ENCODE measurements at regions not wholly inside any gene's neighbourhood (a gene's known extent, or its start where the extent isn't known, plus 50 kb on each side); places are given as distances from the start of the nearest gene placed in this dataset.
"Not testable (repeated sequence)": the region's sequence is repeated elsewhere in the genome, so short reads cannot be mapped to it uniquely, and the experiment has no call there.

- ATAC-seq: no peak
These were observed 535.6 kb upstream of the KCND2 start for GRCh38 chr7:119737390-119737789.

GRCh38 chr7:119745280-119745679, 527.7 kb upstream of the KCND2 start:
- not testable (repeated sequence) for ATAC-seq

GRCh38 chr7:119748251-119748860, 524.6 kb upstream of the KCND2 start:
- no peak for ATAC-seq

- ATAC-seq: no peak
These were observed 524.0 kb upstream of the KCND2 start for GRCh38 chr7:119748991-119749390.

- ATAC-seq: no peak
These were observed 516.3 kb upstream of the KCND2 start for GRCh38 chr7:119756687-119757086.

- ATAC-seq: no peak
These were observed 514.7 kb upstream of the KCND2 start for GRCh38 chr7:119758254-119758653.

- ATAC-seq: no peak
These were observed 511.2 kb upstream of the KCND2 start for GRCh38 chr7:119761776-119762175.

GRCh38 chr7:119782286-119782685, 490.7 kb upstream of the KCND2 start:
- ATAC-seq: no peak

GRCh38 chr7:119783799-119784198, 489.2 kb upstream of the KCND2 start:
- ATAC-seq: no peak

- no peak for ATAC-seq
These were observed 470.8 kb upstream of the KCND2 start for GRCh38 chr7:119802147-119802546.

GRCh38 chr7:119825091-119825655, 447.8 kb upstream of the KCND2 start:
- no peak for ATAC-seq

GRCh38 chr7:119826547-119826946, 446.4 kb upstream of the KCND2 start:
- no peak for ATAC-seq

GRCh38 chr7:119838444-119838843, 434.5 kb upstream of the KCND2 start:
- no peak for ATAC-seq

GRCh38 chr7:119842337-119842736, 430.6 kb upstream of the KCND2 start:
- no peak for ATAC-seq

GRCh38 chr7:119842786-119843185, 430.2 kb upstream of the KCND2 start:
- ATAC-seq: no peak

- ATAC-seq: no peak
These were observed 411.6 kb upstream of the KCND2 start for GRCh38 chr7:119861385-119861784.

GRCh38 chr7:119868387-119868786, 404.6 kb upstream of the KCND2 start:
- no peak for ATAC-seq

GRCh38 chr7:119879835-119880234, 393.1 kb upstream of the KCND2 start:
- ATAC-seq: no peak

GRCh38 chr7:119886007-119886406, 387.0 kb upstream of the KCND2 start:
- ATAC-seq: no peak

GRCh38 chr7:119886525-119886924, 386.4 kb upstream of the KCND2 start:
- ATAC-seq: not testable (repeated sequence)

GRCh38 chr7:119888251-119888650, 384.7 kb upstream of the KCND2 start:
- ATAC-seq: no peak

- ATAC-seq: no peak
These were observed 382.3 kb upstream of the KCND2 start for GRCh38 chr7:119890631-119891030.

- no peak for ATAC-seq
These were observed 377.7 kb upstream of the KCND2 start for GRCh38 chr7:119895320-119895719.

- no peak for ATAC-seq
These were observed 376.6 kb upstream of the KCND2 start for GRCh38 chr7:119896386-119896785.
